ENCODE measurements at regions not wholly inside any gene's neighbourhood (a gene's known extent, or its start where the extent isn't known, plus 50 kb on each side); places are given as distances from the start of the nearest gene placed in this dataset.
"Not testable (repeated sequence)": the region's sequence is repeated elsewhere in the genome, so short reads cannot be mapped to it uniquely, and the experiment has no call there.

GRCh38 chr6:135555550-135555949 lies 58.0 kb upstream of the AHI1 start:
- peak; percentile 13 for DNase-seq (ENCODE audit: low spot score)

- no peak for DNase-seq (ENCODE audit: low spot score)
Measured at GRCh38 chr6:135557582-135557981, 60.0 kb upstream of the AHI1 start.

GRCh38 chr6:135565605-135566004 lies 68.1 kb upstream of the AHI1 start:
- DNase-seq (ENCODE audit: low spot score), result not testable (repeated sequence)

- no peak for DNase-seq (ENCODE audit: low spot score)
Measured at GRCh38 chr6:135566311-135567068, 69.0 kb upstream of the AHI1 start.

GRCh38 chr6:135567375-135568083 lies 70.0 kb upstream of the AHI1 start:
- DNase-seq (ENCODE audit: low spot score), result no peak

GRCh38 chr6:135568379-135568778 lies 70.8 kb upstream of the AHI1 start:
- peak; percentile 7 for DNase-seq (ENCODE audit: low spot score)

- DNase-seq (ENCODE audit: low spot score), result no peak
Measured at GRCh38 chr6:135572051-135572450, 74.5 kb upstream of the AHI1 start.

- no peak for DNase-seq (ENCODE audit: low spot score)
Measured at GRCh38 chr6:135575629-135576028, 78.1 kb upstream of the AHI1 start.

GRCh38 chr6:135576055-135576454 lies 78.5 kb upstream of the AHI1 start:
- DNase-seq (ENCODE audit: low spot score), result no peak

- DNase-seq (ENCODE audit: low spot score), result no peak
Measured at GRCh38 chr6:135577059-135577538, 79.6 kb upstream of the AHI1 start.

- no peak for DNase-seq (ENCODE audit: low spot score)
Measured at GRCh38 chr6:135578976-135579375, 81.4 kb upstream of the AHI1 start.

GRCh38 chr6:135581211-135581610 lies 83.7 kb upstream of the AHI1 start:
- no peak for DNase-seq (ENCODE audit: low spot score)

- no peak for DNase-seq (ENCODE audit: low spot score)
Measured at GRCh38 chr6:135583256-135583761, 85.8 kb upstream of the AHI1 start.

GRCh38 chr6:135586388-135586787 lies 88.8 kb upstream of the AHI1 start:
- no peak for DNase-seq (ENCODE audit: low spot score)

- no peak for DNase-seq (ENCODE audit: low spot score)
Measured at GRCh38 chr6:135586844-135587243, 89.3 kb upstream of the AHI1 start.

GRCh38 chr6:135592276-135592675 lies 94.7 kb upstream of the AHI1 start:
- DNase-seq (ENCODE audit: low spot score), result no peak

GRCh38 chr6:135594000-135594399 lies 96.5 kb upstream of the AHI1 start:
- DNase-seq (ENCODE audit: low spot score), result no peak

- DNase-seq (ENCODE audit: low spot score), result no peak
Measured at GRCh38 chr6:135600086-135600702, 102.7 kb upstream of the AHI1 start.

- no peak for DNase-seq (ENCODE audit: low spot score)
Measured at GRCh38 chr6:135600931-135601330, 103.4 kb upstream of the AHI1 start.

- no peak for DNase-seq (ENCODE audit: low spot score)
Measured at GRCh38 chr6:135601857-135602256, 104.3 kb upstream of the AHI1 start.

- DNase-seq (ENCODE audit: low spot score), result no peak
Measured at GRCh38 chr6:135603249-135603648, 105.7 kb upstream of the AHI1 start.

GRCh38 chr6:135604035-135604860 lies 106.7 kb upstream of the AHI1 start:
- DNase-seq (ENCODE audit: low spot score), result no peak
